Ectodermal cell (in vitro differentiated cells): ENCODE measurements at regions not wholly inside any gene's neighbourhood (a gene's known extent, or its start where the extent isn't known, plus 50 kb on each side); places are given as distances from the start of the nearest gene placed in this dataset.

Source experiments
- H3K27ac ChIP-seq: 2 replicates; pipeline ENCODE4 v1.7.0; 2013; ENCODE audit warnings: mild to moderate bottlenecking, low read depth, low read length; ENCODE audit not compliant: insufficient read depth, poor library complexity, severe bottlenecking
- H3K27me3 ChIP-seq: 2 replicates; pipeline ENCODE4 v1.7.0; 2013; ENCODE audit warnings: mild to moderate bottlenecking, low read length; ENCODE audit not compliant: insufficient read depth, control insufficient read depth, poor library complexity, severe bottlenecking
- H3K36me3 ChIP-seq: one replicate; pipeline ENCODE4 v1.7.0; 2013; ENCODE audit warnings: low read length; ENCODE audit not compliant: control insufficient read depth, insufficient read depth
- H3K4me1 ChIP-seq: one replicate; pipeline ENCODE4 v1.7.0; 2013; ENCODE audit warnings: low read length; ENCODE audit not compliant: control insufficient read depth, insufficient read depth
- H3K4me3 ChIP-seq: 2 replicates; pipeline ENCODE4 v1.7.0; 2013; ENCODE audit warnings: low read depth, low read length, control low read depth; ENCODE audit not compliant: insufficient read depth
- H3K9me3 ChIP-seq: 2 replicates; pipeline ENCODE4 v1.7.0; 2013; ENCODE audit warnings: mild to moderate bottlenecking, low read length, moderate library complexity; ENCODE audit not compliant: control insufficient read depth
- WGBS, 2 experiments: methylation state at CpG; one replicate each; pipeline ENCODE4 v1.1.7; 2013; ENCODE audit warnings: missing lambda C conversion rate in 2 of 2; 5-methylcytosine and 5-hydroxymethylcytosine counted together

DNA sequence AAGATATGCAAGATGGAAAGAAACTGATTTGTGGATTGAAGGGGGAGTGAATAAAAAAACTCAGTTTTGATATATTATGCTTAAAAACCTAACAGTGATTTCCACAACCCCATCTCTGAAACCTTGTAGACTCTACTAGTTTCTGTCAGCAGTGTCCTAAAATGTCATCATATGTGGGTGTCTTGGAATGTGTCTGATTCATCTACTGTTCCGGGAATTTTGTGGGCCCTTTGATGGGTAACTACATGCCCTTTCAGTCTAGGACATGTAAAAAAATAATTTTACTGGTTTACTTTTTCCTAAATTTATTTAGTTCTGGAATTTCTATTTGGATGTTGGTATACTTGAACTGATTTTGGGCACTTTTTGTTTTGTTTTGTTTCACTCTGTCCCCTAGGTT lies 118.9 kb upstream of the NMUR2 start:
- H3K36me3 ChIP-seq, result no peaks in the 10 kb centered on the region
- H3K27ac ChIP-seq, result no peak overlapping the region
- no peaks in the 10 kb centered on the region for H3K9me3 ChIP-seq
- H3K4me1 ChIP-seq, result no peaks in the 10 kb centered on the region
- no peak overlapping the region for H3K4me3 ChIP-seq
- no peaks in the 10 kb centered on the region for H3K27me3 ChIP-seq
- 91% methylated on average over 1 of the region's 1 CpG; no CpG with 5 or more reads in 1 of the 2 experiments for WGBS, 2 experiments

- Histone ChIP-seq H3K27me3 (no peaks in the 10 kb centered on the region), H3K4me3 (no peak overlapping the region), H3K27ac (no peak overlapping the region), H3K36me3 (no peaks in the 10 kb centered on the region), H3K4me1 (peaks cover 5% of the 10 kb centered on the region), H3K9me3 (no peaks in the 10 kb centered on the region)
- 92 to 93% methylated on average over 1 to 2 of the region's 3 CpGs for WGBS, 2 experiments
Measured at GRCh38 chr5:152527358-152528052, 122.4 kb upstream of the NMUR2 start.

GRCh38 chr5:152529440-152529839 lies 124.4 kb upstream of the NMUR2 start:
- H3K4me3 ChIP-seq, result no peak overlapping the region
- H3K27me3 ChIP-seq, result no peaks in the 10 kb centered on the region
- H3K27ac ChIP-seq, result no peak overlapping the region
- H3K36me3 ChIP-seq, result no peaks in the 10 kb centered on the region
- peaks cover 5% of the 10 kb centered on the region for H3K4me1 ChIP-seq
- H3K9me3 ChIP-seq, result no peaks in the 10 kb centered on the region

DNA sequence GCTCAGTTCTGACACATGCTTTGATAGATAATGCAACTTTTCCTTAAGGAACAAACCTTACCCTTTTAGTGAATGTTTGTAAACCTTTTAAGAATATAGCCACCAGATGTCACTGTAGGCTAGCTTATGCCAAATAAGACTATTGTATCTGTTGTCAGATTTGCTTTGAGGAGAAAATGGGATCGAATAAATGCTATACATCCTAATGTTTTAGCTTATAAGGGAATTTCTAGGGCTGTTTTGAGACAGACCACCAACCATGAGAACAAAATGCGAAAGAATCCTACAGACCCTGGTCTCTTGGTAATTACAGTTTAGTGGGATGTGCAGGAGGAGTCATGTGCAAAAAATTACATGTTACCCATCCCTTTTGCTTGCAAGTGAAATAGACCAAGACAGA lies 127.6 kb upstream of the NMUR2 start:
- peaks cover 5% of the 10 kb centered on the region for H3K4me1 ChIP-seq
- H3K9me3 ChIP-seq, result no peaks in the 10 kb centered on the region
- H3K36me3 ChIP-seq, result no peaks in the 10 kb centered on the region
- WGBS, 2 experiments, result 78 to 87% methylated on average over 2 of the region's 2 CpGs
- no peaks in the 10 kb centered on the region for H3K27me3 ChIP-seq
- no peak overlapping the region for H3K4me3 ChIP-seq
- no peak overlapping the region for H3K27ac ChIP-seq

GRCh38 chr5:152534641-152535040 lies 129.6 kb upstream of the NMUR2 start:
- 89 to 100% methylated on average over 1 of the region's 1 CpG for WGBS, 2 experiments
- no peaks in the 10 kb centered on the region for H3K27me3 ChIP-seq
- no peak overlapping the region for H3K4me3 ChIP-seq
- no peaks in the 10 kb centered on the region for H3K36me3 ChIP-seq
- H3K4me1 ChIP-seq, result peaks cover 1% of the 10 kb centered on the region
- no peak overlapping the region for H3K27ac ChIP-seq
- H3K9me3 ChIP-seq, result no peaks in the 10 kb centered on the region

- Histone ChIP-seq H3K4me1 (no peaks in the 10 kb centered on the region), H3K9me3 (no peaks in the 10 kb centered on the region), H3K27me3 (no peaks in the 10 kb centered on the region), H3K4me3 (no peak overlapping the region), H3K36me3 (no peaks in the 10 kb centered on the region), H3K27ac (no peak overlapping the region)
- WGBS, 2 experiments, result 0 to 9% methylated on average over 2 of the region's 3 CpGs
Measured at GRCh38 chr5:152542741-152543140, 137.7 kb upstream of the NMUR2 start.

DNA sequence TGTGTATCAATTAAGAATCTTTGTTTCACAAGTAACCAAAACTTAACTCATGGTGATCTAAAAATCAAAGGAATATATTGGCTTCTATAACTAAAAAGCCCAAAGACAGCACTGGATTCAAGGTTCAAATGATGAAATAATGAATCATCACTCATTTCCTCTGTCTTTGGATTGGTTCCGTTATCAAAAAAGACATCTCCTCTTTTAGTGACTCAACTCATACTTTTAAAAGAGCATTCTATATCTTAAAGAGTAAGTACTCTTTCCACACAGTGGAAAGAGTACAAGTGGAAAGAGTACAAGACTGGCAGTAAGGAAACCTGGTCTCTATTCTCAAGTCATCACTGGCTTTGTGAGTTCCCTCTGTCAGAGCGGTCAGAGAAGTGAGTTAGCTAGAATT lies 141.4 kb upstream of the NMUR2 start:
- WGBS, 2 experiments, result 93 to 100% methylated on average over 1 to 2 of the region's 2 CpGs
- no peak overlapping the region for H3K4me3 ChIP-seq
- H3K27me3 ChIP-seq, result no peaks in the 10 kb centered on the region
- no peaks in the 10 kb centered on the region for H3K9me3 ChIP-seq
- H3K27ac ChIP-seq, result no peak overlapping the region
- H3K4me1 ChIP-seq, result no peaks in the 10 kb centered on the region
- no peaks in the 10 kb centered on the region for H3K36me3 ChIP-seq

- H3K36me3 ChIP-seq, result no peaks in the 10 kb centered on the region
- H3K4me1 ChIP-seq, result no peaks in the 10 kb centered on the region
- H3K9me3 ChIP-seq, result no peaks in the 10 kb centered on the region
- H3K27ac ChIP-seq, result no peak overlapping the region
- H3K4me3 ChIP-seq, result no peak overlapping the region
- H3K27me3 ChIP-seq, result no peaks in the 10 kb centered on the region
- WGBS, 2 experiments, result 87 to 94% methylated on average over 5 of the region's 5 CpGs
Measured at GRCh38 chr5:152547202-152547601, 142.1 kb upstream of the NMUR2 start.

DNA sequence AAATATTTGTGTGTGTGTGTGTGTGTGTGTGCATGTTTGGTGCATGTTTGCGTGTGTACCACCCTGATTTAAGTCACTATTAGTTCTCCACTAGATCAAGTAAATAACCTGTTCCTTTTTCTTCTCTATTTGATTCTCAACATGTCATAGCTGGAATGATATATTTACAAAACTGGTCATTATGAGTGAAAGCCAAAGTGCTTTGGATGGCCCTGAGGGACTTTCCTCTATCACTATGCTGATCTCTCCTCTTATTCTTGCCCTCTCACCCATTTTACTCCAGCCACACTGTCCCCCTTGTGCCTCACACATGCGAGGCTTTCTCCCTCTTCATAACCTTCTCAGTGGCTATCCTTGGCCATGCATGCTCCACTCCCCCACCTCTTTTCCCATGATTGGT lies 144.6 kb upstream of the NMUR2 start:
- Histone ChIP-seq H3K9me3 (no peaks in the 10 kb centered on the region), H3K27ac (no peak overlapping the region), H3K27me3 (no peaks in the 10 kb centered on the region), H3K36me3 (no peaks in the 10 kb centered on the region), H3K4me1 (no peaks in the 10 kb centered on the region), H3K4me3 (no peak overlapping the region)
- WGBS, 2 experiments, result 86 to 93% methylated on average over 1 to 2 of the region's 2 CpGs

- Histone ChIP-seq H3K36me3 (no peaks in the 10 kb centered on the region), H3K4me1 (no peaks in the 10 kb centered on the region), H3K4me3 (no peak overlapping the region), H3K9me3 (no peaks in the 10 kb centered on the region), H3K27me3 (no peaks in the 10 kb centered on the region), H3K27ac (no peak overlapping the region)
Measured at GRCh38 chr5:152551061-152551460, 146.0 kb upstream of the NMUR2 start.

GRCh38 chr5:152556784-152557183 lies 151.7 kb upstream of the NMUR2 start:
- no peak overlapping the region for H3K4me3 ChIP-seq
- no peaks in the 10 kb centered on the region for H3K9me3 ChIP-seq
- peaks cover 6% of the 10 kb centered on the region for H3K4me1 ChIP-seq
- no peaks in the 10 kb centered on the region for H3K36me3 ChIP-seq
- WGBS, 2 experiments, result 56 to 57% methylated on average over 3 of the region's 4 CpGs
- H3K27me3 ChIP-seq, result no peaks in the 10 kb centered on the region
- no peak overlapping the region for H3K27ac ChIP-seq
